GM12878 (cell line): ENCODE measurements at regions not wholly inside any gene's neighbourhood (a gene's known extent, or its start where the extent isn't known, plus 50 kb on each side); places are given as distances from the start of the nearest gene placed in this dataset.

ENCODE experiments used
- CREB1 ChIP-seq: IDR thresholded peaks from 2 replicates; pipeline ENCODE4 v1.6.1; 2012; ENCODE audit warnings: low read depth, mild to moderate bottlenecking, inconsistent platforms
- EZH2 ChIP-seq: IDR thresholded peaks from 2 replicates; pipeline ENCODE4 v1.6.1; 2012; ENCODE audit warnings: low read depth, mild to moderate bottlenecking, control low read depth, inconsistent platforms, low read length, borderline replicate concordance; ENCODE audit not compliant: control insufficient read depth
- HCFC1 ChIP-seq: fragments of 150-350 bp; IDR thresholded peaks from 2 replicates; pipeline ENCODE4 v1.6.1; 2014; ENCODE audit warnings: low read length
- JUND ChIP-seq: IDR thresholded peaks from 2 replicates; pipeline ENCODE4 v1.6.1; 2012; ENCODE audit warnings: low read depth, mild to moderate bottlenecking, low read length, improper control_type of control experiment, moderate library complexity
- KDM1A ChIP-seq: fragments of 200-600 bp; sonication (generic); IDR thresholded peaks from 2 replicates; pipeline ENCODE4 v1.6.1; 2016; ENCODE audit warnings: borderline replicate concordance
- POLR2AphosphoS5 ChIP-seq: IDR thresholded peaks from 2 replicates; pipeline ENCODE4 v1.6.1; 2011; ENCODE audit warnings: mild to moderate bottlenecking, low read length, inconsistent platforms
- RCOR1 ChIP-seq: conservative IDR thresholded peaks from 2 replicates; pipeline ENCODE4 v1.6.1; 2012; ENCODE audit warnings: low read depth, low read length, improper control_type of control experiment
- SP1 ChIP-seq: IDR thresholded peaks from one replicate; pipeline ENCODE4 v1.6.1; 2011; ENCODE audit warnings: low read depth, low read length
- ZZZ3 ChIP-seq: IDR thresholded peaks from 2 replicates; pipeline ENCODE4 v1.6.1; 2011; ENCODE audit warnings: low read depth; ENCODE audit not compliant: control insufficient read depth, insufficient read length
- TF ChIP-seq, protein P1 (sequence below): fragments of 450-650 bp; IDR thresholded peaks from 2 replicates; pipeline ENCODE4 v1.6.1; 2017; ENCODE audit warnings: mild to moderate bottlenecking
- TF ChIP-seq, protein P2 (sequence below): IDR thresholded peaks from 2 replicates; pipeline ENCODE4 v1.6.1; 2012; ENCODE audit warnings: low read depth, low read length, improper control_type of control experiment
- TF ChIP-seq, protein P3 (sequence below): IDR thresholded peaks from 2 replicates; pipeline ENCODE4 v1.6.1; 2012; ENCODE audit warnings: mild to moderate bottlenecking, low read depth, low read length

DNA sequence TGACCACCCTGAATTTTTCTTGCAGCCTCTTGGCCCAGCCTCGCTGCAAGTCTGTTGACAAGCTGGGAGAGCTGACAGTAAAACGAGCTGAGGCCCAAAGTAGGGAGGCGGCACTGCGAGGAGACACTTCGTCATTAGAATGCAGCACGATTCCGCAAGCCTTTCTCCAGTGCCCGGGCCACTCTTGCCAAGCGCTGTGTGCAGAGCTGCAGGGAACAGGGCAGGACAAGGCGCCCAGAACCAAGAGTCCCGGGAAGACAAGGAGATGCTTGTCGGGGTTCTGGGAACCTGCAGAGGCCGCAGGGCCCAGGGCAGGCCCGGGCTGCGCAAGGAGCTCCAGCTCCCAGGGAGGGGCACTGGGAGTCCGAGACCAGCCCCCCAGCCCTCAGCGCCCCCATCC lies 187.1 kb downstream of the BCOR start:
- TF ChIP-seq KDM1A (no peak), EZH2 (no peak), RCOR1 (no peak), ZZZ3 (no peak), SP1 (no peak), JUND (no peak), POLR2AphosphoS5 (no peak), CREB1 (no peak), HCFC1 (no peak)
- TF ChIP-seq, protein P1, sequence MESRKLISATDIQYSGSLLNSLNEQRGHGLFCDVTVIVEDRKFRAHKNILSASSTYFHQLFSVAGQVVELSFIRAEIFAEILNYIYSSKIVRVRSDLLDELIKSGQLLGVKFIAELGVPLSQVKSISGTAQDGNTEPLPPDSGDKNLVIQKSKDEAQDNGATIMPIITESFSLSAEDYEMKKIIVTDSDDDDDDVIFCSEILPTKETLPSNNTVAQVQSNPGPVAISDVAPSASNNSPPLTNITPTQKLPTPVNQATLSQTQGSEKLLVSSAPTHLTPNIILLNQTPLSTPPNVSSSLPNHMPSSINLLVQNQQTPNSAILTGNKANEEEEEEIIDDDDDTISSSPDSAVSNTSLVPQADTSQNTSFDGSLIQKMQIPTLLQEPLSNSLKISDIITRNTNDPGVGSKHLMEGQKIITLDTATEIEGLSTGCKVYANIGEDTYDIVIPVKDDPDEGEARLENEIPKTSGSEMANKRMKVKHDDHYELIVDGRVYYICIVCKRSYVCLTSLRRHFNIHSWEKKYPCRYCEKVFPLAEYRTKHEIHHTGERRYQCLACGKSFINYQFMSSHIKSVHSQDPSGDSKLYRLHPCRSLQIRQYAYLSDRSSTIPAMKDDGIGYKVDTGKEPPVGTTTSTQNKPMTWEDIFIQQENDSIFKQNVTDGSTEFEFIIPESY = no peak
- TF ChIP-seq, protein P2, sequence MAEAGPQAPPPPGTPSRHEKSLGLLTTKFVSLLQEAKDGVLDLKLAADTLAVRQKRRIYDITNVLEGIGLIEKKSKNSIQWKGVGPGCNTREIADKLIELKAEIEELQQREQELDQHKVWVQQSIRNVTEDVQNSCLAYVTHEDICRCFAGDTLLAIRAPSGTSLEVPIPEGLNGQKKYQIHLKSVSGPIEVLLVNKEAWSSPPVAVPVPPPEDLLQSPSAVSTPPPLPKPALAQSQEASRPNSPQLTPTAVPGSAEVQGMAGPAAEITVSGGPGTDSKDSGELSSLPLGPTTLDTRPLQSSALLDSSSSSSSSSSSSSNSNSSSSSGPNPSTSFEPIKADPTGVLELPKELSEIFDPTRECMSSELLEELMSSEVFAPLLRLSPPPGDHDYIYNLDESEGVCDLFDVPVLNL = no peak
- TF ChIP-seq, protein P3, sequence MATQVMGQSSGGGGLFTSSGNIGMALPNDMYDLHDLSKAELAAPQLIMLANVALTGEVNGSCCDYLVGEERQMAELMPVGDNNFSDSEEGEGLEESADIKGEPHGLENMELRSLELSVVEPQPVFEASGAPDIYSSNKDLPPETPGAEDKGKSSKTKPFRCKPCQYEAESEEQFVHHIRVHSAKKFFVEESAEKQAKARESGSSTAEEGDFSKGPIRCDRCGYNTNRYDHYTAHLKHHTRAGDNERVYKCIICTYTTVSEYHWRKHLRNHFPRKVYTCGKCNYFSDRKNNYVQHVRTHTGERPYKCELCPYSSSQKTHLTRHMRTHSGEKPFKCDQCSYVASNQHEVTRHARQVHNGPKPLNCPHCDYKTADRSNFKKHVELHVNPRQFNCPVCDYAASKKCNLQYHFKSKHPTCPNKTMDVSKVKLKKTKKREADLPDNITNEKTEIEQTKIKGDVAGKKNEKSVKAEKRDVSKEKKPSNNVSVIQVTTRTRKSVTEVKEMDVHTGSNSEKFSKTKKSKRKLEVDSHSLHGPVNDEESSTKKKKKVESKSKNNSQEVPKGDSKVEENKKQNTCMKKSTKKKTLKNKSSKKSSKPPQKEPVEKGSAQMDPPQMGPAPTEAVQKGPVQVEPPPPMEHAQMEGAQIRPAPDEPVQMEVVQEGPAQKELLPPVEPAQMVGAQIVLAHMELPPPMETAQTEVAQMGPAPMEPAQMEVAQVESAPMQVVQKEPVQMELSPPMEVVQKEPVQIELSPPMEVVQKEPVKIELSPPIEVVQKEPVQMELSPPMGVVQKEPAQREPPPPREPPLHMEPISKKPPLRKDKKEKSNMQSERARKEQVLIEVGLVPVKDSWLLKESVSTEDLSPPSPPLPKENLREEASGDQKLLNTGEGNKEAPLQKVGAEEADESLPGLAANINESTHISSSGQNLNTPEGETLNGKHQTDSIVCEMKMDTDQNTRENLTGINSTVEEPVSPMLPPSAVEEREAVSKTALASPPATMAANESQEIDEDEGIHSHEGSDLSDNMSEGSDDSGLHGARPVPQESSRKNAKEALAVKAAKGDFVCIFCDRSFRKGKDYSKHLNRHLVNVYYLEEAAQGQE = no peak
